Bronchial epithelial cell (primary cell): ENCODE measurements at regions not wholly inside any gene's neighbourhood (a gene's known extent, or its start where the extent isn't known, plus 50 kb on each side); places are given as distances from the start of the nearest gene placed in this dataset.
A peak's percentile ranks its signal among the peaks of the same experiment; 100 is the strongest.
"Not testable (repeated sequence)": the region's sequence is repeated elsewhere in the genome, so short reads cannot be mapped to it uniquely, and the experiment has no call there.

Experiments
- DNase-seq: peaks from one replicate; pipeline ENCODE4 v3.0.0-alpha.2; 2010; ENCODE audit warnings: low read depth
- FAIRE-seq: peaks from 2 replicates; lab custom pipeline; 2011; peaks lifted over from hg19 to GRCh38; lab: Jason Lieb, UNC
- H3K27me3 ChIP-seq: 2 replicates; pipeline ENCODE4 v1.5.1; 2011; ENCODE audit warnings: low read length; ENCODE audit not compliant: control insufficient read depth, insufficient read depth
- H3K36me3 ChIP-seq: 2 replicates; pipeline ENCODE4 v1.5.1; 2011; ENCODE audit warnings: low read length; ENCODE audit not compliant: control insufficient read depth, insufficient read depth
- H3K4me3 ChIP-seq: 2 replicates; pipeline ENCODE4 v1.5.1; 2011; ENCODE audit warnings: mild to moderate bottlenecking, low read depth, low read length, control low read depth
- CTCF ChIP-seq: IDR thresholded peaks from 2 replicates; pipeline ENCODE4 v1.5.1; 2011; ENCODE audit warnings: mild to moderate bottlenecking, moderate library complexity, low read length, control low read depth, inconsistent platforms; ENCODE audit not compliant: insufficient read depth, severe bottlenecking

DNA sequence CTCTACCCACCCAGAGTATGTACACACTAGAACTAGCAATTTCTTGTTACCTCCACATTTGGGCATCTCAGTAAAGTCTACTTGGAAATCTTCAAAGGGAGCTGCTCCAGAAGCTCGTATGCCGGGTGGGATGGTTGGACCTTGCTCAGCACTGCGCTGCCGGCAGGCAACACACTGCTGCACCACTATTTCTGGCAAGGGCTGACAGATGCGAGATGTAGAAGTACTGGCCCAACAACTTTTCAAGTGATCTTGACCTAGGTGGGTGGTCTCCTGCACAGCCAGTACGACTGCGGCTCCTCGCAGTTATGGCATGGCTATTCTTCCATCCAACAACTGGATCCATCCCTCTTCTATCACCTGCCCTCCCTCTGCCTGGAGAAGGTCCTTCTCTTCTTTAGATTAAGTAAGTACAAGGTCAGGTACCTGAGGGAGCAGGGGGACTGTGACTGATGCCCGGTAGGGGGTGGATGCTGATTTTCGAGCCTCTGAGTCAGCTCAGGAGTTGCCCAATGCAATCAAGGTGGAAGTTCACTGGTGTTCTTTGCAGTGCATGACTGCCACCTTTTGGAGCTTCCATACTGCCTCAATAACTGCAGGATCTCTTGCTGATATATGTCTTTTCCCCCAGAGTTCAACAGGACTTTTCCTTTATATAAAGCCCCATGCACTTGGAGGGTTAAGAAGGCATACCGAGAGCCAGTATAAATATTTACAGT, 100.4 kb upstream of the SLC1A4 start:
- DNase-seq (peak; percentile 91), FAIRE-seq (peak; percentile 13)
- Histone ChIP-seq H3K4me3 (no peak overlapping the region), H3K27me3 (no peaks in the 10 kb centered on the region), H3K36me3 (no peaks in the 10 kb centered on the region)
- TF ChIP-seq CTCF = peak; percentile 75

DNA sequence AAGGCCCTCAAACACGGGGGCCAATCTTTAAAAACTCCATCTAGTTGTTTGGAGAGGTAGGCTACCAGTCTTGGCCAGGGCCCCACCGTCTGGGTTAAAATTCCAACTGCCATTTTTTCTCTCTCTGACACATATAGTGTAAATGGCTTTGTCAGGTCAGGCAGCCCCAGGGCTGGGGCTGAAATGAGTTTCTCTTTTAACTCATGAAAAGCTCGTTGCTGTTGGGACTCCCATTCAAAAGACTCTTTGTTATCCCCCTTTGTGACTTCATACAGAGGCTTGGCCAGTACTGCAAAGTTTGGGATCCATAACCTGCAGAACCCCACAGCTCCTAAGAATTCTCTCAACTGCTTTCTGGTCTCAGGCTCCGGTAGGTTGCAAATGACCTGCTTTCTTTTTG, 99.4 kb upstream of the SLC1A4 start:
- DNase-seq (no peak), FAIRE-seq (no peak)
- H3K27me3 ChIP-seq = no peaks in the 10 kb centered on the region
- no peak for TF ChIP-seq CTCF
- H3K4me3 ChIP-seq = no peak overlapping the region
- H3K36me3 ChIP-seq = no peaks in the 10 kb centered on the region

- H3K36me3 ChIP-seq, H3K4me3 ChIP-seq, DNase-seq, FAIRE-seq, H3K27me3 ChIP-seq: not testable (repeated sequence)
Observed at GRCh38 chr2:64896572-64896971, 92.6 kb upstream of the SLC1A4 start.

DNA sequence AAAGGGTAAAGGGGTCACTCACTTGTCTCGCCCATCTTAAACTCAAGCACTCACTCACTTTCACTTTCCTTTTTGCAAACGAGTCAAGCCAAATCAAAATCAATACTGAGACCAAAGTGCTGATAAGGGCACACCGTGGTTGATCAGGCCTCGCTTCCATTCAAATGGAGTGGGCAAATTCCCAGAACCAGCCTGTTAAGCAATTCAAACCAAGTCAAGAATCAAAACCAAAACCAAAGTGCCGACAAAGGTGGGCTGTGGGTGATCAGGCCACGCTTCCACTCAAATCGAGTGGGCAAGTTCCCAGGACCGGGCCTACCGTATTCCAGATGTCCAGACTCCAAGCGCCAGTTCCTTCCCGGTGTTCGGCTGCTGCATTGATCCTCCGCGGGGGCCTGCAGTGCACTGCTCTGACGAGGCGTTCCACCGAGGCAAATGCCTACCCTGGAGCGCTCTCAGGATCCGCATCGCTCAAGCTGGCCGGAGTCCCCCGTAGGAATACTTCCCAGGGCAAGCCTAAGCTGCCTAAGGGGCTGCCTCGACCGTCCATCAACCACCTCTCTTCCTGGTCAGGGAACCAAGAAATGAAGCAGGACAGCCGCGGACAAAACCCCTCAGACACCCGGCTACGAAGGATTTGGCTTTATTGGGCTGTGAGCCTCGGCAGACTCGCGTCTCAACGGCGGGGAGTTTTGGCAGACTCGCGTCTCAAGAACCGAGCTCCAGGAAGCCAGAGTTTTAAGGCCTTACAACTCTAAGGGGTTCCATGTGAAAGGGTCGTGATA, 89.9 kb upstream of the SLC1A4 start:
- peak; percentile 52 for FAIRE-seq
- no peaks in the 10 kb centered on the region for H3K27me3 ChIP-seq
- DNase-seq = no peak

DNA sequence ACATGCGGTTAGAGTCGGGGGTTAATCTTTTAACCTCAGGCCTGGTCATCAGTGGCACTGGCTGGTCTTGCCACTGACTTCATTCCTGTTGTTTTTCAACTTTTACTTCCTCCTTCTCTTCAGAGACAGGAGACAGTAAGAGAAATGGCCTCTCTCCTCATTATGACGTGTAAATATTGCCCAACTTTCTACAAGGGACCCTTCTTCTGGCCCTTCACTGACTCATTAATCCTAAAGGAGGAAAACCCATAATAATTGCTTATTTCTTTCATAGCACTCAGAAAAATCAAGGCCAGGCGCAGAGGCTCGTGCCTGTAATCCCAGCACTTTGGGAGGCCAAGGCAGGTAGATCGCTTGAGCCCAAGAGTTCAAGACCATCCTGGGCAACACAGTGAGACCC, 89.3 kb upstream of the SLC1A4 start:
- not testable (repeated sequence) for H3K27me3 ChIP-seq, H3K36me3 ChIP-seq, FAIRE-seq, H3K4me3 ChIP-seq, DNase-seq

More for the DNA sequence above, 89.9 kb upstream of the SLC1A4 start:
- H3K36me3 ChIP-seq = no peaks in the 10 kb centered on the region
- no peak for TF ChIP-seq CTCF
- no peak overlapping the region for H3K4me3 ChIP-seq

DNA sequence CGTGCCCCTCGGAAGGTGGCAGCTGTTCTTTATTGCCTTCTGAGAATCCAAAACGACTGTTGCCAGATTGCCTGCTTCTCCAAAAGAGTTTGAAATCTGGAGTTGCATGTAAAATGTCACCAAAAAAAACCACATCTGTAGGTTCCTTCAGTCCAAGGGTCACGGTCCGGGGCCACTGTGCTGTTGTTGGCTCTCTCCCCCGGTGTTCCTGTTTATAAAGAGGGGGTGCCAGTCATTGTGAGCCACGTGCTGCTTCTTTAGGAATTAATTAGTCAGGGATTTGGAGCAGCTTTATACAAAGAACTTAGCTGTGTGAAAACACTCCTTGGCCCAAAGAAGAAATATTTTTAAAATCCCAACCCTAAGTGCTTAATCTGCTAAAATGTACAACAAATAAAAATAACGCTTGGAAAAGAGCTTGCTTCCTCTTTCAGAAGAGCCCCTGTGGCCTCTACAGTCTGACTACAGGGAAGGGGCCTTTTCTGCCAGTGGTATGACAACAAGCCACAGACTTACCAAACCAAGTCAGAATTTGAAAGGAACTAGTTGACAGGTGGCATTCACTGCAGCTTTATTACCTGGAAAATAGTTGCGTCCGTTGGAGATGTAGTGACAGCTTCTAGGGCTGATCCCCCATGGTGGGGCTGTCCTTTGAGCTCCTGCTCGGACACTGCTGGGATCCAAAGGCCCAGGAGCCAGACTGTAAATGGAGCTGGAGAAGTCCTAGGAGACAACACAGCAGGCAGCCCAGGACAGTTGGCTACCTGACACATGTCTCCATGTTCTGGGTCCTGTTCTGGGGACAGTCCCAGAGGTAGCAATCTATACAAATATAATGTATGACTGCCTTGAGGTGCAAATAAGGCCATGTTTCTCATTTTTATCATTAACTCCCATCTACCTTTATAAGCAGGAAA, 84.5 kb upstream of the SLC1A4 start:
- Histone ChIP-seq H3K36me3 (no peaks in the 10 kb centered on the region), H3K27me3 (no peaks in the 10 kb centered on the region), H3K4me3 (no peak overlapping the region)
- FAIRE-seq = no peak
- TF ChIP-seq CTCF = no peak
- no peak for DNase-seq
